Lower leg skin (tissue), 3 donors: ENCODE measurements at regions not wholly inside any gene's neighbourhood (a gene's known extent, or its start where the extent isn't known, plus 50 kb on each side); places are given as distances from the start of the nearest gene placed in this dataset.

Experiments used
- CTCF ChIP-seq, 3 donors: fragments of 450-650 bp; IDR thresholded peaks; one replicate each; pipeline ENCODE4 v1.5.1; 2016; ENCODE audit warnings: antibody characterized with exemption in 3 of 3, mild to moderate bottlenecking in 3 of 3, moderate library complexity in 2 of 3
- POLR2A ChIP-seq, 2 donors: fragments of 450-650 bp; IDR thresholded peaks; one replicate each; pipeline ENCODE4 v1.6.1; 2016 to 2017; ENCODE audit warnings: antibody characterized with exemption in 2 of 2, mild to moderate bottlenecking in 1 of 2, moderate library complexity in 1 of 2

GRCh38 chr1:108016451-108016920, 51.5 kb upstream of the VAV3 start:
- TF ChIP-seq CTCF (IDR thresholded peaks at IDR 0.05) (no peak), POLR2A (IDR thresholded peaks at IDR 0.05) (no peak)
